Endothelial cell of umbilical vein (primary cell): ENCODE measurements at regions not wholly inside any gene's neighbourhood (a gene's known extent, or its start where the extent isn't known, plus 50 kb on each side); places are given as distances from the start of the nearest gene placed in this dataset.

Experiments used
- BruUV-seq: library from RNA; stranded (reverse); fragments of 400-500 nt; replicated peaks from 2 replicates; lab custom pipeline; 2021; lab: Mats Ljungman, UMichigan
- CTCF ChIA-PET: fragments of 300-600, 350-600 bp; sonication (Branson Sonifier 250); formaldehyde crosslinking; loops from one replicate; lab custom pipeline; 2021; ENCODE audit warnings: antibody characterized with exemption, inconsistent platforms; lab: Charles Lee
- POLR2A ChIA-PET: fragments of 300-600, 350-600 bp; sonication (Branson Sonifier 250); formaldehyde crosslinking; loops from one replicate; lab custom pipeline; 2021; ENCODE audit warnings: antibody characterized with exemption, inconsistent platforms; lab: Charles Lee
- DNase-seq: peaks from one replicate; pipeline ENCODE4 v3.0.0-alpha.2; 2011; ENCODE audit warnings: low read depth, low spot score
- FAIRE-seq: peaks from 2 replicates; lab custom pipeline; 2011; peaks lifted over from hg19 to GRCh38; lab: Jason Lieb, UNC
- H2AFZ ChIP-seq: 2 replicates; pipeline ENCODE4 v1.6.0; 2012; ENCODE audit warnings: low read depth, low read length, control low read depth, inconsistent platforms
- H3K27ac ChIP-seq: 2 replicates; pipeline ENCODE4 v1.5.1; 2011; ENCODE audit warnings: low read depth, mild to moderate bottlenecking, control low read depth, low read length, moderate library complexity; ENCODE audit not compliant: insufficient read depth
- H3K27me3 ChIP-seq, 2 experiments: 2 replicates each; pipeline versions ENCODE4 v1.6.0 to v1.6.1; 2011; ENCODE audit warnings: low read length in 2 of 2, mixed read lengths in 1 of 2; ENCODE audit not compliant: control insufficient read depth in 2 of 2, insufficient read depth in 2 of 2
- H3K36me3 ChIP-seq, 2 experiments: 2 replicates in 1 of 2; 3 replicates in 1 of 2; pipeline ENCODE4 v1.5.1; 2011; ENCODE audit warnings: low read length in 2 of 2, mild to moderate bottlenecking in 1 of 2, moderate library complexity in 1 of 2; ENCODE audit not compliant: control insufficient read depth in 2 of 2, insufficient read depth in 2 of 2; ENCODE audit errors: extremely low read depth in 1 of 2
- H3K4me1 ChIP-seq: 3 replicates; pipeline ENCODE4 v1.5.1; 2011; ENCODE audit warnings: mild to moderate bottlenecking, low read length; ENCODE audit not compliant: control insufficient read depth, insufficient read depth; ENCODE audit errors: extremely low read depth
- H3K4me2 ChIP-seq: 2 replicates; pipeline ENCODE4 v1.6.1; 2011; ENCODE audit warnings: low read length, control low read depth, mixed read lengths; ENCODE audit not compliant: insufficient read depth
- H3K4me3 ChIP-seq, 3 experiments: fragments of 200-600 bp in 1 of 3; sonication (generic), shearing (Covaris generic) in 1 of 3; replicated peaks in 1 of 3; 2 replicates each; pipeline ENCODE4 v1.5.1; 2011 to 2016; ENCODE audit warnings: control low read depth in 3 of 3, low read length in 3 of 3, mild to moderate bottlenecking in 2 of 3, inconsistent platforms in 1 of 3, low read depth in 1 of 3, moderate library complexity in 1 of 3; ENCODE audit not compliant: insufficient read depth in 1 of 3
- H3K79me2 ChIP-seq: 2 replicates; pipeline ENCODE4 v1.6.0; 2012; ENCODE audit warnings: low read length, inconsistent platforms; ENCODE audit not compliant: control insufficient read depth, insufficient read depth
- H3K9ac ChIP-seq: replicated peaks from 2 replicates; pipeline ENCODE3; 2011; ENCODE audit warnings: low read length, control low read depth; ENCODE audit not compliant: insufficient read depth; ENCODE audit errors: extremely low read depth
- H3K9me1 ChIP-seq: replicated peaks from 3 replicates; pipeline ENCODE4 v1.6.0; 2011; ENCODE audit warnings: mild to moderate bottlenecking, low read length; ENCODE audit not compliant: control insufficient read depth, insufficient read depth; ENCODE audit errors: extremely low read depth
- H3K9me3 ChIP-seq: replicated peaks from 2 replicates; pipeline ENCODE4 v1.5.1; 2012; ENCODE audit warnings: low read length, inconsistent platforms; ENCODE audit not compliant: control insufficient read depth, insufficient read depth
- H4K20me1 ChIP-seq: replicated peaks from 2 replicates; pipeline ENCODE3; 2011; ENCODE audit warnings: mild to moderate bottlenecking, low read length; ENCODE audit not compliant: control insufficient read depth, insufficient read depth; ENCODE audit errors: extremely low read depth
- CTCF ChIP-seq, 2 donors: IDR thresholded peaks; 1 replicate in 1 of 2; 2 replicates in 1 of 2; pipeline ENCODE4 v1.5.1; 2011; ENCODE audit warnings: low read length in 2 of 2, mild to moderate bottlenecking in 2 of 2, moderate library complexity in 2 of 2, control low read depth in 1 of 2, inconsistent platforms in 1 of 2, low read depth in 1 of 2; ENCODE audit not compliant: insufficient read depth in 1 of 2; ENCODE audit errors: extremely low read depth in 1 of 2
- EZH2 ChIP-seq: IDR thresholded peaks from 2 replicates; pipeline ENCODE4 v1.6.1; 2012; ENCODE audit warnings: borderline replicate concordance, low read depth, mild to moderate bottlenecking, moderate library complexity, low read length, inconsistent platforms; ENCODE audit not compliant: severe bottlenecking
- FOS ChIP-seq: IDR thresholded peaks from 2 replicates; pipeline ENCODE4 v1.6.1; 2011; ENCODE audit warnings: mild to moderate bottlenecking, low read length, moderate library complexity, borderline replicate concordance; ENCODE audit not compliant: insufficient read depth
- GATA2 ChIP-seq: IDR thresholded peaks from 2 replicates; pipeline ENCODE4 v1.7.0; 2011; ENCODE audit warnings: low read depth, mild to moderate bottlenecking, moderate library complexity, mixed read lengths, low read length; ENCODE audit not compliant: insufficient read length, insufficient read depth
- JUN ChIP-seq: IDR thresholded peaks from 2 replicates; pipeline ENCODE4 v1.6.1; 2011; ENCODE audit warnings: borderline replicate concordance, low read depth; ENCODE audit not compliant: insufficient read length, insufficient read depth
- MAX ChIP-seq: IDR thresholded peaks from 2 replicates; pipeline ENCODE4 v1.6.1; 2011; ENCODE audit not compliant: insufficient read depth, insufficient read length
- MYC ChIP-seq: IDR thresholded peaks from one replicate; pipeline ENCODE4 v1.6.1; 2011; ENCODE audit warnings: mild to moderate bottlenecking, low read depth, low read length
- POLR2A ChIP-seq: IDR thresholded peaks from 2 replicates; pipeline ENCODE4 v1.6.1; 2012; ENCODE audit warnings: low read depth, mild to moderate bottlenecking, control low read depth, low read length
- POLR2AphosphoS5 ChIP-seq: IDR thresholded peaks from 2 replicates; pipeline ENCODE4 v1.6.1; 2012; ENCODE audit warnings: low read depth, mild to moderate bottlenecking, control low read depth, low read length, moderate library complexity; ENCODE audit not compliant: insufficient read depth
- dilution Hi-C: fragments of 300-500 bp; cut with MboI; formaldehyde crosslinking; loops from one replicate; pipeline ENCODE4 v1.15.0; 2019; ENCODE audit warnings: low sequenced_read_pairs; ENCODE audit not compliant: extremely low pct_ligation_motif_present
- intact Hi-C: fragments of 100-400 bp; cut with micrococcal nuclease; formaldehyde crosslinking; loops from one replicate; pipeline ENCODE4 v1.10.0; 2022

GRCh38 chr3:18838758-18839157 lies 309.6 kb upstream of the KCNH8 start:
- dilution Hi-C loops (no loop called here), intact Hi-C loops (no loop called here)
- no TSS peak for BruUV-seq
- Histone ChIP-seq H3K4me2 (no peak overlapping the region), H4K20me1 (no peaks in the 10 kb centered on the region), H3K36me3 (no peaks in the 10 kb centered on the region), H3K27ac (no peak overlapping the region), H3K9me3 (peaks cover 2% of the 10 kb centered on the region), H3K9me1 (no peaks in the 10 kb centered on the region), H3K9ac (no peak overlapping the region), H3K4me1 (no peaks in the 10 kb centered on the region), H3K27me3 (no peaks in the 10 kb centered on the region), H3K79me2 (no peaks in the 10 kb centered on the region), H3K4me3 (no peak overlapping the region), H2AFZ (no peak overlapping the region)
- FAIRE-seq (no peak), DNase-seq (no peak)
- ChIA-PET CTCF (no interaction called here), POLR2A (no interaction called here)
- TF ChIP-seq EZH2 (no peak), POLR2A (no peak), MYC (no peak), MAX (no peak), GATA2 (no peak), JUN (no peak), POLR2AphosphoS5 (no peak), FOS (no peak), CTCF (IDR thresholded peaks at IDR 0.05; ENCODE audit: extremely low read depth in 1 of 2, insufficient read depth in 1 of 2, low read depth in 1 of 2, low read length in 2 of 2) (no peak)
